Progenitor cell of endocrine pancreas (in vitro differentiated cells): ENCODE measurements at regions not wholly inside any gene's neighbourhood (a gene's known extent, or its start where the extent isn't known, plus 50 kb on each side); places are given as distances from the start of the nearest gene placed in this dataset.
"Not testable (repeated sequence)": the region's sequence is repeated elsewhere in the genome, so short reads cannot be mapped to it uniquely, and the experiment has no call there.

Experiments
- DNase-seq: peaks from one replicate; pipeline ENCODE4 v3.0.0; 2021; ENCODE audit warnings: low spot score; ENCODE audit not compliant: unreplicated experiment
- H3K27ac Mint-ChIP-seq: 2 replicates; pipeline ENCODE4 v1.8.0; 2021; ENCODE audit warnings: mild to moderate bottlenecking, moderate library complexity, mixed read lengths
- H3K27me3 Mint-ChIP-seq: 2 replicates; pipeline ENCODE4 v1.8.0; 2021; ENCODE audit warnings: mixed read lengths
- H3K36me3 Mint-ChIP-seq: 2 replicates; pipeline ENCODE4 v1.8.0; 2022; ENCODE audit warnings: mixed read lengths; ENCODE audit not compliant: insufficient read depth
- H3K4me1 Mint-ChIP-seq: 2 replicates; pipeline ENCODE4 v1.8.0; 2021; ENCODE audit warnings: low read depth, mixed read lengths
- H3K4me3 Mint-ChIP-seq: 2 replicates; pipeline ENCODE4 v1.8.0; 2021; ENCODE audit warnings: low read depth, mild to moderate bottlenecking, moderate library complexity, mixed read lengths
- H3K9me3 Mint-ChIP-seq: 2 replicates; pipeline ENCODE4 v1.8.0; 2021; ENCODE audit warnings: low read depth, mixed read lengths
- CTCF ChIP-seq: fragments of 200-600 bp; sonication (generic); IDR thresholded peaks from one replicate; pipeline ENCODE4 v1.5.0; 2021; ENCODE audit warnings: antibody characterized with exemption, mild to moderate bottlenecking; ENCODE audit not compliant: unreplicated experiment

- Mint-ChIP-seq H3K27me3 (no peaks in the 10 kb centered on the region), H3K4me1 (peaks cover 20% of the 10 kb centered on the region)
- no peak for DNase-seq
Observed at GRCh38 chr2:192539306-192539705, 344.6 kb upstream of the TMEFF2 start.

GRCh38 chr2:192536922-192537624 lies 342.3 kb upstream of the TMEFF2 start:
- H3K4me3 Mint-ChIP-seq, result no peak overlapping the region
- peaks cover 7% of the 10 kb centered on the region for H3K4me1 Mint-ChIP-seq
- TF ChIP-seq CTCF, result no peak

More at GRCh38 chr2:192539306-192539705, 344.6 kb upstream of the TMEFF2 start:
- no peak overlapping the region for H3K27ac Mint-ChIP-seq
- H3K9me3 Mint-ChIP-seq, result no peaks in the 10 kb centered on the region
- no peak for TF ChIP-seq CTCF
- H3K4me3 Mint-ChIP-seq, result no peak overlapping the region
- H3K36me3 Mint-ChIP-seq, result no peaks in the 10 kb centered on the region

GRCh38 chr2:192535956-192536921 lies 341.5 kb upstream of the TMEFF2 start:
- DNase-seq, result no peak
- Mint-ChIP-seq H3K27ac (no peak overlapping the region), H3K27me3 (no peaks in the 10 kb centered on the region), H3K36me3 (no peaks in the 10 kb centered on the region), H3K9me3 (no peaks in the 10 kb centered on the region), H3K4me3 (no peak overlapping the region), H3K4me1 (peaks cover 3% of the 10 kb centered on the region)
- TF ChIP-seq CTCF, result no peak

More at GRCh38 chr2:192536922-192537624, 342.3 kb upstream of the TMEFF2 start:
- H3K27ac Mint-ChIP-seq, result no peak overlapping the region
- H3K36me3 Mint-ChIP-seq, result no peaks in the 10 kb centered on the region
- no peaks in the 10 kb centered on the region for H3K27me3 Mint-ChIP-seq
- no peak for DNase-seq
- H3K9me3 Mint-ChIP-seq, result no peaks in the 10 kb centered on the region

GRCh38 chr2:192534072-192534471 lies 339.3 kb upstream of the TMEFF2 start:
- TF ChIP-seq CTCF, result no peak
- Mint-ChIP-seq H3K27me3 (no peaks in the 10 kb centered on the region), H3K4me1 (peaks cover 3% of the 10 kb centered on the region), H3K4me3 (no peak overlapping the region), H3K9me3 (no peaks in the 10 kb centered on the region), H3K27ac (no peak overlapping the region), H3K36me3 (no peaks in the 10 kb centered on the region)
- no peak for DNase-seq

GRCh38 chr2:192524642-192525251 lies 330.0 kb upstream of the TMEFF2 start:
- not testable (repeated sequence) for H3K27ac Mint-ChIP-seq, H3K4me3 Mint-ChIP-seq, DNase-seq, H3K36me3 Mint-ChIP-seq, H3K4me1 Mint-ChIP-seq, H3K27me3 Mint-ChIP-seq
- H3K9me3 Mint-ChIP-seq, result peaks cover 20% of the 10 kb centered on the region

- not testable (repeated sequence) for H3K4me1 Mint-ChIP-seq, H3K4me3 Mint-ChIP-seq
Observed at GRCh38 chr2:192524214-192524613, 329.5 kb upstream of the TMEFF2 start.

More at GRCh38 chr2:192524214-192524613, 329.5 kb upstream of the TMEFF2 start:
- H3K9me3 Mint-ChIP-seq, result peaks cover 20% of the 10 kb centered on the region
- H3K27ac Mint-ChIP-seq, H3K36me3 Mint-ChIP-seq, H3K27me3 Mint-ChIP-seq, DNase-seq: not testable (repeated sequence)
